GM23338 (cell line): ENCODE measurements at regions not wholly inside any gene's neighbourhood (a gene's known extent, or its start where the extent isn't known, plus 50 kb on each side); places are given as distances from the start of the nearest gene placed in this dataset.

Source experiments
- ATAC-seq: fragments of 200-7000 bp; cut with Tn5 transposase; 3 replicates; pipeline ENCODE4 v1.9.1; 2020
- DNase-seq: peaks from one replicate; pipeline ENCODE4 v3.0.0-alpha.2; 2015; ENCODE audit warnings: low spot score
- H2AFZ ChIP-seq: fragments of 200-600 bp; sonication (generic); 2 replicates; pipeline ENCODE4 v1.8.0; 2016; ENCODE audit warnings: antibody characterized with exemption, mild to moderate bottlenecking, moderate library complexity
- H3F3A ChIP-seq: fragments of 200-600 bp; sonication (generic); replicated peaks from 2 replicates; pipeline ENCODE4 v1.8.0; 2017; ENCODE audit warnings: antibody characterized with exemption, mixed run types, low read depth
- H3K27ac ChIP-seq: fragments of 200-600 bp; sonication (generic); 2 replicates; pipeline ENCODE4 v1.6.1; 2016; ENCODE audit warnings: low read depth
- H3K27me3 ChIP-seq: fragments of 200-600 bp; sonication (generic); 2 replicates; pipeline ENCODE4 v1.8.0; 2016; ENCODE audit warnings: mild to moderate bottlenecking, mixed run types, moderate library complexity; ENCODE audit not compliant: insufficient read depth
- H3K36me3 ChIP-seq: fragments of 200-600 bp; sonication (generic); 2 replicates; pipeline ENCODE4 v1.8.0; 2016; ENCODE audit warnings: mild to moderate bottlenecking; ENCODE audit not compliant: insufficient read depth
- H3K4me1 ChIP-seq: fragments of 200-600 bp; sonication (generic); 2 replicates; pipeline ENCODE4 v1.8.0; 2016; ENCODE audit warnings: mild to moderate bottlenecking, moderate library complexity; ENCODE audit not compliant: insufficient read depth
- H3K4me2 ChIP-seq: fragments of 200-600 bp; sonication (generic); 2 replicates; pipeline ENCODE4 v1.7.1; 2017; ENCODE audit warnings: mixed run types
- H3K4me3 ChIP-seq: fragments of 200-600 bp; sonication (generic); 2 replicates; pipeline ENCODE4 v1.6.1; 2016; ENCODE audit warnings: mixed run types
- H3K79me2 ChIP-seq: fragments of 200-600 bp; sonication (generic); replicated peaks from 2 replicates; pipeline ENCODE4 v1.8.0; 2017; ENCODE audit warnings: mild to moderate bottlenecking; ENCODE audit not compliant: insufficient read depth
- H3K9me2 ChIP-seq: fragments of 200-600 bp; sonication (generic); 2 replicates; pipeline ENCODE4 v1.8.0; 2017; ENCODE audit not compliant: insufficient read depth
- H4K20me1 ChIP-seq: fragments of 200-600 bp; sonication (generic); replicated peaks from 2 replicates; pipeline ENCODE4 v1.8.0; 2017; ENCODE audit warnings: mild to moderate bottlenecking; ENCODE audit not compliant: insufficient read depth
- H3K27ac Mint-ChIP-seq: 2 replicates; pipeline ENCODE4 v1.8.0; 2020; ENCODE audit warnings: inconsistent platforms, mild to moderate bottlenecking, moderate library complexity, mixed read lengths
- H3K27me3 Mint-ChIP-seq: 3 replicates; pipeline ENCODE4 v1.8.0; 2022; ENCODE audit warnings: low read depth, mild to moderate bottlenecking, moderate library complexity, mixed read lengths, inconsistent platforms; ENCODE audit not compliant: insufficient read depth, poor library complexity
- H3K36me3 Mint-ChIP-seq: 3 replicates; pipeline ENCODE4 v1.8.0; 2021; ENCODE audit warnings: low read depth, mild to moderate bottlenecking, inconsistent platforms, moderate library complexity, mixed read lengths
- H3K4me1 Mint-ChIP-seq: 3 replicates; pipeline ENCODE4 v1.8.0; 2020; ENCODE audit warnings: mild to moderate bottlenecking, inconsistent platforms, mixed read lengths
- H3K4me3 Mint-ChIP-seq: 3 replicates; pipeline ENCODE4 v1.8.0; 2021; ENCODE audit warnings: moderate library complexity, mild to moderate bottlenecking, inconsistent platforms, mixed read lengths
- H3K9me3 Mint-ChIP-seq: 3 replicates; pipeline ENCODE4 v1.8.0; 2020; ENCODE audit warnings: moderate library complexity, mild to moderate bottlenecking, inconsistent platforms, mixed read lengths
- CREB1 ChIP-seq: fragments of 250-450 bp; sonication (Bioruptor Pico); IDR thresholded peaks from 2 replicates; pipeline ENCODE4 v1.5.0; 2020; ENCODE audit warnings: low read depth, mild to moderate bottlenecking, moderate library complexity
- EZH2 ChIP-seq: fragments of 200-600 bp; sonication (generic); IDR thresholded peaks from one replicate; pipeline ENCODE4 v1.8.0; 2017; ENCODE audit warnings: antibody characterized with exemption, mild to moderate bottlenecking, low read depth; ENCODE audit not compliant: unreplicated experiment
- EZH2phosphoT487 ChIP-seq: fragments of 200-600 bp; sonication (generic); IDR thresholded peaks from one replicate; pipeline ENCODE4 v1.8.1; 2018; ENCODE audit warnings: antibody characterized with exemption; ENCODE audit not compliant: unreplicated experiment
- JUNB ChIP-seq: IDR thresholded peaks from one replicate; pipeline ENCODE4 v1.6.1; 2016; ENCODE audit warnings: antibody characterized with exemption; ENCODE audit not compliant: unreplicated experiment
- STAT1 ChIP-seq: IDR thresholded peaks from one replicate; pipeline ENCODE4 v1.6.1; 2016; ENCODE audit warnings: antibody characterized with exemption; ENCODE audit not compliant: unreplicated experiment
- ZNF331 ChIP-seq: fragments of 250-450 bp; sonication (Bioruptor Pico); IDR thresholded peaks from 2 replicates; pipeline ENCODE4 v1.5.0; 2020; ENCODE audit warnings: low read depth, mild to moderate bottlenecking, moderate library complexity
- ZNF462 ChIP-seq: fragments of 250-450 bp; sonication (Bioruptor Pico); IDR thresholded peaks from 2 replicates; pipeline ENCODE4 v1.5.0; 2020; ENCODE audit warnings: mild to moderate bottlenecking, moderate library complexity
- TF ChIP-seq, protein P1 (sequence below): IDR thresholded peaks from 2 replicates; pipeline ENCODE4 v1.6.1; 2016; ENCODE audit warnings: antibody characterized with exemption
- TF ChIP-seq, protein P2 (sequence below), 2 experiments: fragments of 200-600 bp in 1 of 2; sonication (generic) in 1 of 2; conservative IDR thresholded peaks; 2 replicates each; pipeline versions ENCODE4 v1.5.1 to v1.6.1; 2016 to 2017; ENCODE audit warnings: antibody characterized with exemption in 2 of 2, low read depth in 2 of 2, mild to moderate bottlenecking in 2 of 2, moderate library complexity in 1 of 2

DNA sequence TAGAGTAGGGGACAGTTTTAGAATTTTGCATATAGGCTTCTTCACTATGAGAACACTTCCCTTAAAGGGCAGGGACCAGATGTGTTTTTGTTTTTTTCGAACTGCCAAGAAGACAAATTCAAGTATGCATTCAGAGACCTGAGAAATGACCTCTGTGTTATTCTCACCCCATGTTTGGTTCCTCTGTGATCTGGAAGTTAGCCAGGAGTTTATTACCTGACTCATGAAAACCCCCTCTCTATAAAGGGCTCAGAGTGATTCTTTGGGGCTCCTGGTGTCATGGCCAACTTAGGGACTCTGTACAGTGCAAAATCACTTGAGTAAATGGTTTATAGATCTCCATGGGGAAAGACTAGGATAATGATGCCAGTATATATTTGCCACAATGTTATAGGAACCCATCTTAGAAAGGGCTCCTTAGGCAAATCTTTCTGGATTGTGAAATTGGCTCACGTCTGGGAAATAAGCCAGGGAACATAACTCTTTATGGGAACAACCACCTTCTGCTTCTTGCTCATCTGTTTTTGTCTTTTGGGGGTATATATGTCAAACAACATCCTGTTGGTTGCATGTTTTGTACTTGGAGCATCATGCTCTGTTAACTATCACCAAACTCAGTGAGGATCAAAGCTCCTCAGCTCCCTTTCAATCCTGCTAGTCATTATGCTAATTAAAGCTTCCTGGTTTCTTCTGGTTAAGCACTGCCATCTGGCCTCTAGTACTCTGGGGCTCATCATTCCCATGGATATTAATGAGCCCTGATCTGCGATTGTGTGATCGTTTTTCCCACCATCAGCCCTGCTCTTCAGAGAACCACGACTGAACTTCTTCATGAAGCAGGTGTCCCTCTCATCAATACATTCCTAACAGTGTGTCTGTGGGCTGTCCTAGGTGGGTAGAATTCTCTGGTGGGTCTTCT is 173.4 kb upstream of the CDH12 start (continued):
- TF ChIP-seq ZNF462 (CRISPR knock-in tag) (no peak), ZNF331 (CRISPR knock-in tag) (no peak), STAT1 (no peak), EZH2phosphoT487 (no peak), JUNB (no peak), CREB1 (CRISPR knock-in tag) (no peak), EZH2 (no peak)

- no peaks in the 10 kb centered on the region for H3K27me3 ChIP-seq
- Mint-ChIP-seq H3K4me3 (no peak overlapping the region), H3K4me1 (peaks cover 3% of the 10 kb centered on the region; the same call in 1 of the 3 replicates), H3K36me3 (no peaks in the 10 kb centered on the region), H3K27ac (no peak overlapping the region), H3K27me3 (peaks cover 2% of the 10 kb centered on the region), H3K9me3 (no peaks in the 10 kb centered on the region)
- no peak overlapping the region for H2AFZ ChIP-seq
- no peak overlapping the region for H3K4me2 ChIP-seq
- H3K4me1 ChIP-seq: no peaks in the 10 kb centered on the region
- no peak for DNase-seq
- H4K20me1 ChIP-seq: no peaks in the 10 kb centered on the region
- H3K79me2 ChIP-seq: no peaks in the 10 kb centered on the region
- H3K4me3 ChIP-seq: no peak overlapping the region
- no peak overlapping the region for H3K27ac ChIP-seq
- ATAC-seq: no peak
- no peaks in the 10 kb centered on the region for H3F3A ChIP-seq
- no peaks in the 10 kb centered on the region for H3K36me3 ChIP-seq
- H3K9me2 ChIP-seq: peaks cover 2% of the 10 kb centered on the region; the same call in 1 of the 2 replicates
- TF ChIP-seq ZNF331 (CRISPR knock-in tag): no peak
- TF ChIP-seq, protein P1, sequence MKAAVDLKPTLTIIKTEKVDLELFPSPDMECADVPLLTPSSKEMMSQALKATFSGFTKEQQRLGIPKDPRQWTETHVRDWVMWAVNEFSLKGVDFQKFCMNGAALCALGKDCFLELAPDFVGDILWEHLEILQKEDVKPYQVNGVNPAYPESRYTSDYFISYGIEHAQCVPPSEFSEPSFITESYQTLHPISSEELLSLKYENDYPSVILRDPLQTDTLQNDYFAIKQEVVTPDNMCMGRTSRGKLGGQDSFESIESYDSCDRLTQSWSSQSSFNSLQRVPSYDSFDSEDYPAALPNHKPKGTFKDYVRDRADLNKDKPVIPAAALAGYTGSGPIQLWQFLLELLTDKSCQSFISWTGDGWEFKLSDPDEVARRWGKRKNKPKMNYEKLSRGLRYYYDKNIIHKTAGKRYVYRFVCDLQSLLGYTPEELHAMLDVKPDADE: no peak
- TF ChIP-seq JUNB: no peak
- TF ChIP-seq, protein P2, sequence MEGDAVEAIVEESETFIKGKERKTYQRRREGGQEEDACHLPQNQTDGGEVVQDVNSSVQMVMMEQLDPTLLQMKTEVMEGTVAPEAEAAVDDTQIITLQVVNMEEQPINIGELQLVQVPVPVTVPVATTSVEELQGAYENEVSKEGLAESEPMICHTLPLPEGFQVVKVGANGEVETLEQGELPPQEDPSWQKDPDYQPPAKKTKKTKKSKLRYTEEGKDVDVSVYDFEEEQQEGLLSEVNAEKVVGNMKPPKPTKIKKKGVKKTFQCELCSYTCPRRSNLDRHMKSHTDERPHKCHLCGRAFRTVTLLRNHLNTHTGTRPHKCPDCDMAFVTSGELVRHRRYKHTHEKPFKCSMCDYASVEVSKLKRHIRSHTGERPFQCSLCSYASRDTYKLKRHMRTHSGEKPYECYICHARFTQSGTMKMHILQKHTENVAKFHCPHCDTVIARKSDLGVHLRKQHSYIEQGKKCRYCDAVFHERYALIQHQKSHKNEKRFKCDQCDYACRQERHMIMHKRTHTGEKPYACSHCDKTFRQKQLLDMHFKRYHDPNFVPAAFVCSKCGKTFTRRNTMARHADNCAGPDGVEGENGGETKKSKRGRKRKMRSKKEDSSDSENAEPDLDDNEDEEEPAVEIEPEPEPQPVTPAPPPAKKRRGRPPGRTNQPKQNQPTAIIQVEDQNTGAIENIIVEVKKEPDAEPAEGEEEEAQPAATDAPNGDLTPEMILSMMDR (conservative IDR thresholded peaks at IDR 0.05; ENCODE audit: low read depth in 2 of 2): no peak
- TF ChIP-seq EZH2: no peak
Observed at GRCh38 chr5:23025629-23026233, 172.6 kb upstream of the CDH12 start.
